ENCODE measurements at regions not wholly inside any gene's neighbourhood (a gene's known extent, or its start where the extent isn't known, plus 50 kb on each side); places are given as distances from the start of the nearest gene placed in this dataset.

DNA sequence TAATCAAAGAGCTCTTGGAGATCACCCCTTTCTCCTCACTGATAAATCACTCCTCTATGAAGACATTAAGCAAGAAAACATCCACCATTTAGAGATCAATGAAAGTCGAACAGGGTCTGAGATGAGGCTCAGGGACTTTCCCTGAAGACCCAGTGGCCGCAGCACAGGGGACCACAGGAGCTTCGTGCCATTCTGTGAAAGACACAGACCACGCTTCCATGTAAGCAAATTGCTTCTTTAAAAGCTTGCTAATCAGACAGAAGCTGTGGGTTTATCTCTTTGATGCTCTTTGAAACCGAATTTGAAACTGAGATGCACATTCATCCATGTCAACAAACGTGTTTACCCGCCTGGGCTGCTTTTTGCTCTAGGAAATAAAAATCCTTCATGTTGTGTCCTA, 231.9 kb upstream of the PPP2R2D start:
- Mint-ChIP-seq H3K9me3 (peaks cover 8% of the 10 kb centered on the region), H3K4me3 (no peak overlapping the region), H3K27me3 (no peaks in the 10 kb centered on the region), H3K36me3 (ENCODE audit: low read depth) (no peaks in the 10 kb centered on the region), H3K27ac (no peak overlapping the region), H3K4me1 (ENCODE audit: low read depth) (no peaks in the 10 kb centered on the region)
- POLR2A ChIA-PET, result no interaction called here
- Histone ChIP-seq H3K4me3 (ENCODE audit: low read length) (no peak overlapping the region), H3K27me3 (ENCODE audit: control insufficient read depth in 1 of 2, insufficient read depth in 2 of 2, low read length in 2 of 2) (no peaks in the 10 kb centered on the region), H3K36me3 (ENCODE audit: insufficient read depth, low read length) (no peaks in the 10 kb centered on the region), H3K27ac (ENCODE audit: low read depth in 1 of 2, low read length in 2 of 2) (no peak overlapping the region), H3K9me3 (ENCODE audit: control insufficient read depth in 1 of 2, insufficient read depth in 1 of 2, low read length in 2 of 2) (peaks cover 0 to 20% of the 10 kb centered on the region in 2 experiments), H3K4me1 (ENCODE audit: insufficient read depth, low read length) (no peaks in the 10 kb centered on the region)
- intact Hi-C loops (cut with DNase I, micrococcal nuclease), result no loop called here
- ATAC-seq (ENCODE audit: poor library complexity) (no peak), DNase-seq (no peak)
- CTCF ChIA-PET, result no interaction called here
- TF ChIP-seq, protein P1, sequence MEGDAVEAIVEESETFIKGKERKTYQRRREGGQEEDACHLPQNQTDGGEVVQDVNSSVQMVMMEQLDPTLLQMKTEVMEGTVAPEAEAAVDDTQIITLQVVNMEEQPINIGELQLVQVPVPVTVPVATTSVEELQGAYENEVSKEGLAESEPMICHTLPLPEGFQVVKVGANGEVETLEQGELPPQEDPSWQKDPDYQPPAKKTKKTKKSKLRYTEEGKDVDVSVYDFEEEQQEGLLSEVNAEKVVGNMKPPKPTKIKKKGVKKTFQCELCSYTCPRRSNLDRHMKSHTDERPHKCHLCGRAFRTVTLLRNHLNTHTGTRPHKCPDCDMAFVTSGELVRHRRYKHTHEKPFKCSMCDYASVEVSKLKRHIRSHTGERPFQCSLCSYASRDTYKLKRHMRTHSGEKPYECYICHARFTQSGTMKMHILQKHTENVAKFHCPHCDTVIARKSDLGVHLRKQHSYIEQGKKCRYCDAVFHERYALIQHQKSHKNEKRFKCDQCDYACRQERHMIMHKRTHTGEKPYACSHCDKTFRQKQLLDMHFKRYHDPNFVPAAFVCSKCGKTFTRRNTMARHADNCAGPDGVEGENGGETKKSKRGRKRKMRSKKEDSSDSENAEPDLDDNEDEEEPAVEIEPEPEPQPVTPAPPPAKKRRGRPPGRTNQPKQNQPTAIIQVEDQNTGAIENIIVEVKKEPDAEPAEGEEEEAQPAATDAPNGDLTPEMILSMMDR (IDR thresholded peaks at IDR 0.05), result no peak

DNA sequence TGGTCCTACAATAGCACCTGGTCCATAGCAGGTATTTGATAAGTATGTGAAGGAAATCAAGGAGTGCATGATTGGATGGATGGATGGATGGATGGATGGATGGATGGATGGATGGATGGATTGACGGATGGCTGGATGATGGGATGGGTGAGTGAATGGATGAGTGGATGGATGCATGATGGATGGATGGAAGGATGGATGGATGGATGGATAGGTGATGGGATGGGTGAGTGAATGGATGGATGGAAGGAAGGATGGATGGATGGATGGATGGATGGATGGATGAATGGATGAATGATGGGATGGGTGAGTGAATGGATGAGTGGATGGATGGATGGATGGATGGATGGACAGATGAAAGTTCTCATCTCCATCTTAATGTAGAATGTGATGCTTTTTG, 231.0 kb upstream of the PPP2R2D start:
- CTCF ChIA-PET, result no interaction called here
- ATAC-seq (ENCODE audit: poor library complexity), result no peak
- H3K4me1 ChIP-seq (ENCODE audit: insufficient read depth, low read length), result no peaks in the 10 kb centered on the region
- H3K4me1 Mint-ChIP-seq (ENCODE audit: low read depth), result no peaks in the 10 kb centered on the region
- H3K4me3 ChIP-seq (ENCODE audit: low read length), result no peak overlapping the region
- H3K27ac ChIP-seq (ENCODE audit: low read depth in 1 of 2, low read length in 2 of 2), result no peak overlapping the region
- peaks cover 0 to 28% of the 10 kb centered on the region in 2 experiments for H3K9me3 ChIP-seq (ENCODE audit: control insufficient read depth in 1 of 2, insufficient read depth in 1 of 2, low read length in 2 of 2)
- POLR2A ChIA-PET, result no interaction called here
- intact Hi-C loops (cut with DNase I, micrococcal nuclease), result no loop called here
- H3K9me3 Mint-ChIP-seq, result peaks cover 8% of the 10 kb centered on the region
- H3K27ac Mint-ChIP-seq, result no peak overlapping the region
- no peak for DNase-seq
- no peak overlapping the region for H3K4me3 Mint-ChIP-seq
- H3K27me3 ChIP-seq (ENCODE audit: control insufficient read depth in 1 of 2, insufficient read depth in 2 of 2, low read length in 2 of 2), result no peaks in the 10 kb centered on the region
- TF ChIP-seq, protein P1 (IDR thresholded peaks at IDR 0.05), result no peak
- no peaks in the 10 kb centered on the region for H3K36me3 ChIP-seq (ENCODE audit: insufficient read depth, low read length)
- H3K27me3 Mint-ChIP-seq, result no peaks in the 10 kb centered on the region
- no peaks in the 10 kb centered on the region for H3K36me3 Mint-ChIP-seq (ENCODE audit: low read depth)

DNA sequence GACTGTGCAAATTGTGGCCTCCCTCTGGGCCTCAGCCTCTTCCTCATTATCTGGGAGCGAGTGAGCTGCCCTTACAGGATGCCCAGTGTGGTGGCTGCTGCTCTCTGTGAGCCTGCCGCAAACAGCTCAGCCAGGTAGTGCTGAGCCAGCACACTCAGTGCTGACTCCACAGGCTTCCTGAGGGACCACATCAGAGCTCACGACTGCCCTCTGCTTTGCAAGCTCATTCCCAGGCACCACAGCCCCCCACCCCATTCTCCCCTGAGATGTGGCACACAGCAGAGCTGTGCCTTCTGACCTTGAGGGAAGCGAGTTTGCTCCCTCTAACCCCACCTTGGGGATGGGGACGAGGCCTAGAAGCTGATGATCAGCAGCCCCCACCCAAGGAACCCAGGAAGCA, 230.5 kb upstream of the PPP2R2D start:
- no peaks in the 10 kb centered on the region for H3K4me1 Mint-ChIP-seq (ENCODE audit: low read depth)
- peaks cover 8% of the 10 kb centered on the region for H3K9me3 Mint-ChIP-seq

More for the DNA sequence above, 230.5 kb upstream of the PPP2R2D start:
- Mint-ChIP-seq H3K27me3 (no peaks in the 10 kb centered on the region), H3K36me3 (ENCODE audit: low read depth) (no peaks in the 10 kb centered on the region), H3K27ac (no peak overlapping the region), H3K4me3 (no peak overlapping the region)
- CTCF ChIA-PET, result no interaction called here
- H3K4me3 ChIP-seq (ENCODE audit: low read length), result no peak overlapping the region
- POLR2A ChIA-PET, result no interaction called here
- no peak for ATAC-seq (ENCODE audit: poor library complexity)
- TF ChIP-seq, protein P1 (IDR thresholded peaks at IDR 0.05), result no peak
- DNase-seq, result no peak
- intact Hi-C loops (cut with DNase I, micrococcal nuclease), result no loop called here
- no peaks in the 10 kb centered on the region for H3K27me3 ChIP-seq (ENCODE audit: control insufficient read depth in 1 of 2, insufficient read depth in 2 of 2, low read length in 2 of 2)
- no peak overlapping the region for H3K27ac ChIP-seq (ENCODE audit: low read depth in 1 of 2, low read length in 2 of 2)
- H3K36me3 ChIP-seq (ENCODE audit: insufficient read depth, low read length), result no peaks in the 10 kb centered on the region
- peaks cover 0 to 33% of the 10 kb centered on the region in 2 experiments for H3K9me3 ChIP-seq (ENCODE audit: control insufficient read depth in 1 of 2, insufficient read depth in 1 of 2, low read length in 2 of 2)
- no peaks in the 10 kb centered on the region for H3K4me1 ChIP-seq (ENCODE audit: insufficient read depth, low read length)
